ENCODE measurements at regions not wholly inside any gene's neighbourhood (a gene's known extent, or its start where the extent isn't known, plus 50 kb on each side); places are given as distances from the start of the nearest gene placed in this dataset.
A peak's percentile ranks its signal among the peaks of the same experiment; 100 is the strongest.

DNA sequence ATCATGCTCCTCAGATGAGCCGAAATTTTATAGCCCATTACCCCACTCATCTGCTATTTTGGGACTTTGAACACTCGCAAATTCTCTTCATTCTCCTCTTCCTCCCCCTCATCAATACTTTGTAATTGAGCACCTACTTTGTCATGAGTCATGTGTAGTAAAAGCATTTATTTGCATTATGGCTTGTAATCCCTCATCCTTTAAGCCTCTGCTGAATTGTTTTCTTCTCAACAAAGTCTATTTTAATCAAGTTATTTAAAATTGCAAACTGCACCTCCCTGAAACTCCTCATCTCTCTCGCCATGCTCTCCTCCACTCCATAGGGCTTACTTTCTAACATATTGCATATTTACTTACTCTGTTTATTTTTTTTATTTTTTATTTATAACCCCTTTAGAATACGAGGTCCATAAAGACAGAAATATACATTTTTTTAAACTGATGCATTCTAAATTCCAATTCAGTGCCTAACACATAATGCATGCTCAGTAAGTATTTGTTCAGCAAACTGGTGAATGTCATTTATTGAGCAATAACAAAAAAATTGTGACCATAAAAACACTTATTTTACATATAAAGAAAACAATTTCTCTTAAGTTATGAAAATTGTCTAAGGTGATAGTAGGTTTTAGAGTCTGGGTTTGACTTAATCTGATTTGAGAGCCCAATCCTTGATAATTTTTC is 161.7 kb downstream of the FASLG start:
- Mint-ChIP-seq H3K4me1 (ENCODE audit: low read depth in 2 of 2) (peaks cover 14 to 37% of the 10 kb centered on the region in 2 donors), H3K27me3 (no peaks in the 10 kb centered on the region), H3K27ac (peak overlapping the region in 1 of 2 donors; percentile 94), H3K36me3 (ENCODE audit: insufficient read depth) (no peaks in the 10 kb centered on the region), H3K4me3 (peak overlapping the region in 1 of 2 donors; percentile 68), H3K9me3 (no peaks in the 10 kb centered on the region)
- ATAC-seq (replicated peaks): no peak
- no peak for DNase-seq

GRCh38 chr1:172821609-172822274 is 162.8 kb downstream of the FASLG start:
- H3K27me3 Mint-ChIP-seq: no peaks in the 10 kb centered on the region
- ATAC-seq (replicated peaks): no peak
- H3K27ac Mint-ChIP-seq: no peak overlapping the region

DNA sequence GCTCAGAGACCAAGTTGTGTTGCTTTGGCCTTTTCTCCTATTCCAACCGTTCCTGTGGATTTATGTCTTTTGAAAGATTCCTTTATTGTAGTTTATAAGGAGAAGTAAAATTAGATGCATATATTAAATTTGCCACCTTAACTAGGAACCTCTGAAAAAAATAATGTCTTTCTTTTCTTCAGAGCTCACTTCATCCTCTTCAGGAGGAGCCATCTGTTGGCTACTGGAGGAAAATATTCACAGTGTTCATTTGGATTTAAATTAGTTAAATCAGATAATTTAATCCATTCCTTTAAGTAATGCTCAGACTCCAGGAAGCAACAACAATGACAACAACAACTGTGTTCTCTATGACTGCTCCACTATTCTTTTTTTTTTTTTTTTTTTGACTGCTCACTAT is 164.0 kb downstream of the FASLG start:
- Mint-ChIP-seq H3K4me1 (ENCODE audit: low read depth in 2 of 2) (peaks cover 9 to 27% of the 10 kb centered on the region in 2 donors), H3K4me3 (no peak overlapping the region), H3K36me3 (ENCODE audit: insufficient read depth) (no peaks in the 10 kb centered on the region), H3K9me3 (no peaks in the 10 kb centered on the region), H3K27me3 (no peaks in the 10 kb centered on the region), H3K27ac (no peak overlapping the region)
- DNase-seq: no peak
- no peak for ATAC-seq (replicated peaks)

More at GRCh38 chr1:172821609-172822274, 162.8 kb downstream of the FASLG start:
- Mint-ChIP-seq H3K4me3 (no peak overlapping the region), H3K9me3 (no peaks in the 10 kb centered on the region), H3K4me1 (ENCODE audit: low read depth in 2 of 2) (peaks cover 11 to 32% of the 10 kb centered on the region in 2 donors), H3K36me3 (ENCODE audit: insufficient read depth) (no peaks in the 10 kb centered on the region)
- no peak for DNase-seq

- ATAC-seq (replicated peaks) (no peak), DNase-seq (no peak)
- Mint-ChIP-seq H3K27ac (no peak overlapping the region), H3K4me3 (no peak overlapping the region), H3K27me3 (no peaks in the 10 kb centered on the region), H3K4me1 (ENCODE audit: low read depth in 2 of 2) (peaks cover 7 to 20% of the 10 kb centered on the region in 2 donors), H3K9me3 (no peaks in the 10 kb centered on the region), H3K36me3 (ENCODE audit: insufficient read depth) (no peaks in the 10 kb centered on the region)
Observed at GRCh38 chr1:172823534-172823933, 164.6 kb downstream of the FASLG start.

DNA sequence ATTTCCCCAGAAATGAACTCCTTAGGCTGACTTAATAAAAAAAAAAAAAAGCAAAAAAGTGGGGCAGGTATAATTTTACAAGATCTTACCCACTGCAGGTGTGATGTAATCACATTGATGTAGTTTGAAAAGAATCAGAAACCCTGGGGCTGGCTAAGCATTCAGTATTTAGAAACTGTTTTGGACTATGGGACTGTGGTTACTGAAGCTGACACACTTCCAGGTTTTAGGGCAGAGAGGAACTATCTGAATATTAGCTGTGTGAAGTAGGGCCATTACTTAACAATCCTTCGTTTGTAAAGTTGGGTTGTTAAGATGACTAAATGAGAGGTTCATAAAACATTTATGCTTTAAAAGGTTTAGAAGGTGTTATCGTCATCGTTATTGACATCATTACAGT is 165.3 kb downstream of the FASLG start:
- ATAC-seq (replicated peaks) (no peak), DNase-seq (no peak)
- no peaks in the 10 kb centered on the region for H3K27me3 Mint-ChIP-seq
- H3K9me3 Mint-ChIP-seq: no peaks in the 10 kb centered on the region
- no peaks in the 10 kb centered on the region for H3K36me3 Mint-ChIP-seq (ENCODE audit: insufficient read depth)
- H3K4me1 Mint-ChIP-seq (ENCODE audit: low read depth in 2 of 2): peaks cover 3 to 14% of the 10 kb centered on the region in 2 donors
- H3K4me3 Mint-ChIP-seq: no peak overlapping the region
- no peak overlapping the region for H3K27ac Mint-ChIP-seq

DNA sequence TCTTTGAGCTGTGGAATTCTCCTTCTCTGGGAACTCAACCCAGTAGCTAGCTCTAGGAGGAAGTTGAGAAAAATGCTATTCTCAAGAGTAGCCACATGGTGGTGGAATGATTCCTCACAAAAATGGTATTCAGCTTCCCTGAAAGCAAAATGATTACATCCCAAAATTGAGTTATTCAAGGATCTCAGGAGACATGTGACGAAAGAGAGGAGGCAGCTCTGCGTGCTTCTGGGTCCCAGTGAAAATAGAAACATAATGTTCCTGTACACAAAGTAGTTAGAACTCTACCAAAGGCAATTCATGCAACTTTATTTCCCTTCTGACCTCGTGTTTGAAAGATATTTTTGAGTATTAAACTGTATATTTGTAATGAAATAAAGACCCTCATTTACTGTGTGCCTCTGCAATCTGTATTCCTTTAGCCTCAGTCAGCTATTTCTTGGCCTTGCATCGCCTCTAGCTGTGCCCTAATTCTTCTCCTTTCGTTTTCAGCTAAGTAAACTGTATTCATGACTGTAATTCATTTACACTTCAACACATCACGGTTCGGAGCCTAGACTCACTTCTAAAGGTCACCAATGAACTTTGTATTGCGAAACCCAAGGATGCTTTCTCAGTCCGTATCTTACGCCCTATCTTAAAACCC is 167.3 kb downstream of the FASLG start:
- ATAC-seq (replicated peaks): peak; percentile 71
- H3K4me1 Mint-ChIP-seq (ENCODE audit: low read depth in 2 of 2): no peaks in the 10 kb centered on the region
- no peak overlapping the region for H3K27ac Mint-ChIP-seq

GRCh38 chr1:172827301-172827700 is 168.4 kb downstream of the FASLG start:
- no peaks in the 10 kb centered on the region for H3K36me3 Mint-ChIP-seq (ENCODE audit: insufficient read depth)
- H3K27me3 Mint-ChIP-seq: no peaks in the 10 kb centered on the region
- DNase-seq (no peak), ATAC-seq (replicated peaks) (no peak)
- peaks cover under 1 to 5% of the 10 kb centered on the region in 2 donors for H3K4me1 Mint-ChIP-seq (ENCODE audit: low read depth in 2 of 2)
- no peak overlapping the region for H3K27ac Mint-ChIP-seq
- no peak overlapping the region for H3K4me3 Mint-ChIP-seq
- H3K9me3 Mint-ChIP-seq: no peaks in the 10 kb centered on the region

More for the DNA sequence above, 167.3 kb downstream of the FASLG start:
- no peak overlapping the region for H3K4me3 Mint-ChIP-seq
- H3K27me3 Mint-ChIP-seq: no peaks in the 10 kb centered on the region
- no peak for DNase-seq
- H3K36me3 Mint-ChIP-seq (ENCODE audit: insufficient read depth): no peaks in the 10 kb centered on the region
- no peaks in the 10 kb centered on the region for H3K9me3 Mint-ChIP-seq

- H3K36me3 Mint-ChIP-seq (ENCODE audit: insufficient read depth): no peaks in the 10 kb centered on the region
- ATAC-seq (replicated peaks): no peak
- no peak overlapping the region for H3K4me3 Mint-ChIP-seq
- H3K27me3 Mint-ChIP-seq: no peaks in the 10 kb centered on the region
- peaks cover 3 to 8% of the 10 kb centered on the region in 2 donors for H3K4me1 Mint-ChIP-seq (ENCODE audit: low read depth in 2 of 2)
- DNase-seq: no peak
- no peaks in the 10 kb centered on the region for H3K9me3 Mint-ChIP-seq
- no peak overlapping the region for H3K27ac Mint-ChIP-seq
Observed at GRCh38 chr1:172827841-172828240, 168.9 kb downstream of the FASLG start.

GRCh38 chr1:172832006-172832725 is 173.3 kb downstream of the FASLG start:
- H3K9me3 Mint-ChIP-seq: no peaks in the 10 kb centered on the region
- no peak overlapping the region for H3K27ac Mint-ChIP-seq
- no peak overlapping the region for H3K4me3 Mint-ChIP-seq
- DNase-seq: no peak
- H3K4me1 Mint-ChIP-seq (ENCODE audit: low read depth in 2 of 2): peaks cover 5 to 8% of the 10 kb centered on the region in 2 donors
- H3K36me3 Mint-ChIP-seq (ENCODE audit: insufficient read depth): no peaks in the 10 kb centered on the region
- ATAC-seq (replicated peaks): peak; percentile 41
- H3K27me3 Mint-ChIP-seq: no peaks in the 10 kb centered on the region

DNA sequence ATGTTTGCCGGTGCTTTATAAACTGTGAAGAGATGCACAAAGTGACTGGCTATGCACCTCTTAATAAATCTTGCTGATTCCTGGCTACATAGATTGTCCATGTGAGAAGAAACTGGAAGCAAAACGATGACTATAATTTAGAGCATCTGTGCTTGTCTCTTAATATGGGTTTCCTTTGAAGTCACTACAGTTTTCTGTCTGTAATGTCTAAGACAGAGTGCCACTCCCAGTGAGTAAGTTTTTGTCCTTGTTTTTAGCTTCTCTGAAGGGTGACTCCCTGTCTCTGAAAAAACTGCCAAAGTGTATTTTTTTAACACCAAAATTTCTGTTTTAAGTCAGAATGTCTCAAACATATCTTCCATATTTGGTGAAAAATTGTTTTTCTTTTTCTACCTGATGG is 175.1 kb downstream of the FASLG start:
- Mint-ChIP-seq H3K9me3 (no peaks in the 10 kb centered on the region), H3K36me3 (ENCODE audit: insufficient read depth) (no peaks in the 10 kb centered on the region), H3K27ac (no peak overlapping the region), H3K27me3 (no peaks in the 10 kb centered on the region), H3K4me3 (no peak overlapping the region), H3K4me1 (ENCODE audit: low read depth in 2 of 2) (peaks cover 11 to 18% of the 10 kb centered on the region in 2 donors)
- DNase-seq (no peak), ATAC-seq (replicated peaks) (no peak)

- H3K4me1 Mint-ChIP-seq (ENCODE audit: low read depth in 2 of 2): peaks cover 12 to 19% of the 10 kb centered on the region in 2 donors
- no peak overlapping the region for H3K4me3 Mint-ChIP-seq
- H3K27ac Mint-ChIP-seq: no peak overlapping the region
- no peaks in the 10 kb centered on the region for H3K9me3 Mint-ChIP-seq
- ATAC-seq (replicated peaks): no peak
- DNase-seq: no peak
- no peaks in the 10 kb centered on the region for H3K36me3 Mint-ChIP-seq (ENCODE audit: insufficient read depth)
- H3K27me3 Mint-ChIP-seq: no peaks in the 10 kb centered on the region
Observed at GRCh38 chr1:172834609-172835008, 175.7 kb downstream of the FASLG start.

- DNase-seq: no peak
- Mint-ChIP-seq H3K4me1 (ENCODE audit: low read depth in 2 of 2) (peaks cover 12 to 19% of the 10 kb centered on the region in 2 donors), H3K9me3 (no peaks in the 10 kb centered on the region), H3K4me3 (no peak overlapping the region), H3K36me3 (ENCODE audit: insufficient read depth) (no peaks in the 10 kb centered on the region), H3K27me3 (no peaks in the 10 kb centered on the region), H3K27ac (peak overlapping the region in 1 of 2 donors; percentile 49)
- ATAC-seq (replicated peaks): no peak
Observed at GRCh38 chr1:172835834-172836233, 176.9 kb downstream of the FASLG start.

All from effector memory CD8-positive, alpha-beta T cell (primary cell).